Myocyte (in vitro differentiated cells): ENCODE measurements at regions not wholly inside any gene's neighbourhood (a gene's known extent, or its start where the extent isn't known, plus 50 kb on each side); places are given as distances from the start of the nearest gene placed in this dataset.

ENCODE experiments used
- DNase-seq: peaks from one replicate; pipeline ENCODE4 v3.0.0-alpha.2; 2012; ENCODE audit warnings: low read depth

DNA sequence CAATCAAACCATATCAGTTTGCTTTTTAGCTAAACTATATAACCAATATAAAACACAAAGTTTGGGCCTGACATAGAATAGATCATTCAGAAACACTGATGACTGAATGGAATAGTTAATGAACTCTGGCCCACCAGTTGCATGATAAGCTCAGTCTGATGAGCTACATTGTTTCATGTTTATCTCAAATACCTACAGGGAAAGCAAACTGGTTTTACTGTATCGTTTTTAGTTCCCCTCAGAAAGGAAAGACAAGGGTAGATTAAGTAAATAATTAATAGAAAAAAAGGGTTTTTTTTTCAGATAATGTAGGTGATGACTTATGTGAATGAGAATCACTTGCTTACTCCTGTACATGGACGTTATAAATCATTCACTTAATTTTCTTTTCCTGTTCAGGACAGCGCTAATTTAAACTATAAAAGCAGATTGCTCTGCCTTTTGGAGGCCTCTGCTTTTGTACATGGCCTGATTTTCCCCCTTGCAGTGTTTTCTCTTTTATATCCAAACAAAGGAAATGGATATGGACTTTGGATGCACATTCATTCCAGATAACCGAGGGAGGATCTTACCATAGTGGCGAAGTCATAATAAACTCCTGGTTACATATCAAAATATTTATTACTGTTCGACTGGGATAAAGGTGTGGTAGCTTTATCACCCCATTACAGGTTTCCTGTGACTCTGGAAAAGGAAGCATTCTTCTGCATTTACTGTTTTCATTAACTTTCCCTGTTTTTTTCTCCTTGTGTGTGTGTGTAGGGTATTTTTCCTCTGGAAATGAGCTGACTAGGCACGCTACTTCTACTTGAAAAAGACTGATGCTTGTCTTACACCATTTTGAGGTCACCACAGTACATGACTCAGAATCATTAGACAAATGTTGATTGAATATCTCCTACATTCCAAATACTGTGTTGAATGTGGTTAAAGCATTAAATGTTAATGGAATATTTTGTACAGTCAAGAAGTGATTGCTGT, 373.1 kb upstream of the HS3ST1 start:
- no peak for DNase-seq

DNA sequence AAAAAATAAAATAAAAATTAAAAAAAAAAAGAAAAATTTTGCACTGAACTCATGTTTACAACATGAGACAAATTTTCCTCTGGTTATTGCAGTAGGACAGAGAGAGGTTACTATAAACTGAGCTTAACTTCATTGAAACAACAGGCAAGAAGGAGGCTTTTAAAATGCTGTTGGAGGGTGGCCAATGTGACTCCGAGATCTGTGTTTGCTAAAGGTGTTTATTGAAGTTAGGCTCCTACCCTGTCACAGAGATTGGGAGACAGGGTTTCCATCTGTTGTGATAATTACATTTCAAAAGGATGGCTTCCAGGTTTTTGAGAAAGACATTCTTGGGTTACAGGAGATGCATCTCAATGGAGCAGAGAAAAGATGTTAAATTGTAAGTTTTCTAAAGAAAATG, 370.5 kb upstream of the HS3ST1 start:
- DNase-seq: no peak

DNA sequence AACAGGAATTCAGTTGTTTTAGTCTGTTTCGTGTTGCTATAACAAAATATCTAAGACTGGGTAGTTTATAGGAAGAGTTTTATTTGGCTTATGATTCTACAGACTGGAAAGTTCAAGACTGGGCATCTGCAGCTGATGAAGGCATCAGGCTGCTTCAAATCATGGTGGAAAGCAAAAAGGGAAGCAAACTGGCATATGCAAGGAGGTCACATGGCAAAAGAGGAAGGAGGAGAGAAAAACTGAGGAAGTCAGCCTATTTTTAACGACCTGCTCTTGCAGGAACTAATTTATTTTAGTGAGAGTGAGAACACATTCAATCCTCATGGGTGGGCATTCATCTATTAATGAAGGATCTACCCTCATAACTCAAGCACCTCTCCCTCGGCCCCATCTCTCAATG, 363.1 kb upstream of the HS3ST1 start:
- DNase-seq: no peak

DNA sequence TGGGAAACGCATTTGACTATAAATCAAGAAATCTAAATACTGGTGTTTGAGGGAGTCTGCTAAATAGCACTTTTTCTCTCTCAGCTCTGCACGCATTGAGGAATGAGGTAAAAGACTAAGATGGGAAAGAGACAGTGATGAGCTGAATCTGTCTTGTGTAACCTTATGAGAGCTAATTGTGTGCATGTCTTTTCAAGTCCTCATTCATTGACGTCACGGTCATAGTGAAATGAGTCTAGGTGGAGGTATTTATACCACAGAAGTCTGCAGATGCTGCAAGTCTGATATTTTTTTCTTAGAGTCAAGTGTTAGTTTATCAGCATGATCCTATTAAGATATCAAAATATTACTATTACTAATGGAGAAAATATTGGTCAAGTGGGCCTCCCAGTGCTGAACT, 361.5 kb upstream of the HS3ST1 start:
- DNase-seq: no peak

DNA sequence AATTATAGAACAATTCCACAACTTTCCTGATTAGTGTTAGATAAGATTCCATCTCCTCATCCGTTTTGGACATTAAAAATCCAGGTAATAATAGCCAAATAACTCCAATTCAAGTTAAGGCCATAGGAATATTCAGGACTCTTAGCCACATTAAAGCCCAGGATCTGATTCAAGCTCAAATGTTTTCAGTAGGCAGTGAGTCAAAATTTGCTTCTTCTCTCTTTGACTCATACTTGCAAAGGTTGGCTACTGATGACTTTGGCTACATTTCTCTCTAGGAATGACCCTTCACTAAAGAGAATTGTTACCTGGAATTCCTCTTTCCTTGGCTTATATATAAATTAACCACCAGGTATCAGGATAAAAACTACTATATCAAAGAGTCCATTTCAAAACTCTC, 354.9 kb upstream of the HS3ST1 start:
- DNase-seq: no peak

DNA sequence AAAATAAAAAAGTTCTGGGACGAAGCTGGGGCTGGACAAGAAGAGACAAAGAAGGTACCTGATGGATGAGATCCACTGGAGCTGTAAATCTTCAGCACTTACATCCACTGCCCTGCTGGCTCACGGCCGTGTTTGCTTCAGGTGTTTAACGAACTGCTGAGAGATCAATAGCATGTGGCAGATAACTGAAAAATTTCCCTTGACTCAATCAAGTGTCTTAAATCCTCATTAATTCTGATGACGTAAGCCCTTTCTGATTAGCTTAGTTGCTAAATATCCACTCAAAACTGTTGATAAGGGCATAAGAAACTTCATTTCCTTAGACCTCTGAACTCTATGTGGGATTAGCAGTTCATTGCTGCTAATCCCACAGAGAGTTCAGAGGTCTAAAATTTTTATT, 354.2 kb upstream of the HS3ST1 start:
- no peak for DNase-seq

DNA sequence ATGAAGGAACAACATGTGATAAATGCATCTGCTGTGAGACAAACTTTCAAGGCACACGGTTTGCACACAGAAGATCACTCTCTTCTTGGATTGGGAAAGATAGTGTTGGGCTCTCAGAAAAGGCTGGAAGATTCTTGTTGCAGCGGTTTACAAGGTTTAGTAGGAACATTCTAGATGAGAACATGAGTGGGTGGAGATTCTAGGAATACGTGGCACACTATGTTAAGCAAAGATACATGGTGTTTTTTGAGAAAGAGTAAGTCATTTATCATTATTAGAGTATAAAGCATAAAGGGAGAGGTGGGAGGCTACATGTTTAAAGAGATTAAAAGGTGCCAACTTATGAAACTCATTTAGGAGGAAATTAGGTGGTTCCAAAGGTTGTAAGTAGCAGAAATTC, 348.8 kb upstream of the HS3ST1 start:
- DNase-seq: no peak

DNA sequence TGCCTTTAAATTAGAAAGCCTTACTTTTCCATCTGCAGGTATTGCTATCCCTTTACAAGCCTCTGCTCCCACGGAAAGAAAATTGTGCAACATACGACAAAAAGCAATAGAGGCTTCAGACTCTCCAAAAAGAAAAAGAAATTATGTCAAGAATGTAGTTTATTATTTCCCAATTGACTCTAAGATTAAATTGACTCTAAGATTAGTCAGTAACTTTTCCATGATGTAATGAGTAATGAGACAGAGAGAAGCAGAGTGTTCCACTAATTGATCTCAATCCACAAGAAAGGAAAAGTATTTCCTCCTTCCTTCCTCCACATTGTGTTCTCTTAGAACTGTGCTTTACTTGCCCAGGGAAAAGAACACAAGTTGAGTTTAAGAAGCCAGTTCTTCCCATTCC, 345.7 kb upstream of the HS3ST1 start:
- no peak for DNase-seq

DNA sequence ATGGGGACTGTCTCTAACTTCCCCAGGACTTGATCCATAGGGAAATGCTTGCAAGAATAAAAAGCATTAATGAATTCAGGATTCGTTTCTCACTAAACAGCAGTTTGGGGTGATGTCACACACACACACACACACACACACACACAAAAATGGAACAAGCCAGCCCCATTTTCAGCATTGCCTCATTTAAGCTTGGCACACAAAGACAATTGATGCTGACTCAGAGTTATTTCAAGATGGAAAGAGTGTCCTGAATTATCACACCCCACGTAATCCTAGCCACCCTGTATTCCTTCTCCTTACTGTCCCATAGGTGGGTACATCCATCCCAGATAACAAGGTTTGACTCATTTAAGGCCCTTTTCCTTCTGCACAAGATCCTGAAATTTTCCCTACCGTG, 345.1 kb upstream of the HS3ST1 start:
- no peak for DNase-seq

DNA sequence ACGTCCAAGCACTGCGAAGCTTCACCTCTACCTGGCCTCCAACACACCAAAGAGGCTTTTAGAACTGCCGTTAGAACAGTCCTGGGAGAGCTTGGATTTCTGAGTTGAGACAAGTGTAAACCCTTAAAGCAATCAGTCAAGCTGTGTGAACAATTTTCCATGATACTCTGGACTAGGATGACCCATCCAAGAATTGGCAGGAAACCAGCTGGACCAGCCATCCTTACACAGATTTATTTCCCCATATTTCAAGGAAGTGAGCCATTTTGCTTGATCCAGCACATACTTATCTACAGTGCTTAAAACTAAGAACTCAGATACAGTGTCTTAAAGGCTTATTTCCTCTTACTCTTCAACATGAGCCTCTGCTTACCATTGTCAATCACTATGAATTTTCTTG, 340.7 kb upstream of the HS3ST1 start:
- DNase-seq: peak; percentile 40

DNA sequence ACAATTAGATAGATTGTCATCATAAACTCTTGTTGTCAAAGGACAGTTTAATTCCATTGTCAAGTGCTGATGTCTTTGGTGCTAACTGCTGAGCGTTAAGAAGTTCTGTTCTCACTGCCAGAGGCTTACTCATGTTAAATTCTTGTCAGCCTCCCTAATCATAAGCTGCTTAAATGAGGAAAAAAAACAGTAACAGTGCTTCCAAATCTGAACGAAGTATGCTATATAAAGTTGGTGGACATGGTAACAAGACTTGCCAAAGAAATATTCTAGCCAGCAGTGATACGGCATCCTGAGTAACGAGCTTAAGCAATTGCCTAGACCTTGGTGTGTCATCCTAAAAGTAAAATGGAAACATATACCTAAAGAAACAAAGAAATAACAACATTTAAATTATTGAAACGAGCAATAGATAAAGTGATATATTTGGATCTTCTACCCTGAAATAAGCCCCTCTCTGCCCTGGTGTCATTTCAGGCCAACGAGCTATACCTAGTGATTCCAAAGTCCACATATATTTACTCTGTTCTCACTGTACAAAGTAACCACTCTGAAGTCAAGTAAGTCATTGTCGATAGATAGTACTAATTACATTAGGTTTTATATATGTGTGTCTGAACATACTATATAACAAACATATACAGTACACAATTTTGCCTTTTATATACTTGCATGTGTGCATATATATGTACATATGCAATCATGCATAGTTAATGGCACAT, 339.7 kb upstream of the HS3ST1 start:
- no peak for DNase-seq

DNA sequence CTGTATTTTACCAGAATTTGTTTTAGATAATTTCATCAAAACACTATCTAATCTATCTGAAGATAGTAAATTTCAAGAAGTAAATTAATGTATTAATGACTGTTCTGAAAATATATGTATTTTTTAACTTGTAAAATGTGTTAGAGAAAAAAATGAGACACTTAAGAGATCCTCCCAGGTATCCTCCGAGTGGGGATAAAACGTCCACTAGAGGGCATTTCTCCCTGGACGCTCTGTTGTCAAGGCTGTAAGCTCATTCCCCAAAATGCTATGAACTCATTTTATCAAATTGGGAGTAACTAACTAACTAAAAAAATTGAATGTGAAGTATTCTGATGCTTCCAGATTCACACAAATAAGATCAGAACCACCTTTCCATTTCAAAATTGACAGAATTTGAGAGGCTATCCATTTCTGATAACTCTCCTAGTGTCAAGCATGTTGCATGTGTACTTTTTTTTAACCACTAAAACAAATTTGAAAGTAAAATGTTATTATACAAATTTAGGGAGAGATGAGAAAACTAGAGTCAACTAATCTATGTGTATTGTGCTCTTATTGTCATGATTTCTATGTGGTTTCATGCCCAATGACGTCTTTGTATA, 337.3 kb upstream of the HS3ST1 start:
- peak; percentile 58 for DNase-seq

DNA sequence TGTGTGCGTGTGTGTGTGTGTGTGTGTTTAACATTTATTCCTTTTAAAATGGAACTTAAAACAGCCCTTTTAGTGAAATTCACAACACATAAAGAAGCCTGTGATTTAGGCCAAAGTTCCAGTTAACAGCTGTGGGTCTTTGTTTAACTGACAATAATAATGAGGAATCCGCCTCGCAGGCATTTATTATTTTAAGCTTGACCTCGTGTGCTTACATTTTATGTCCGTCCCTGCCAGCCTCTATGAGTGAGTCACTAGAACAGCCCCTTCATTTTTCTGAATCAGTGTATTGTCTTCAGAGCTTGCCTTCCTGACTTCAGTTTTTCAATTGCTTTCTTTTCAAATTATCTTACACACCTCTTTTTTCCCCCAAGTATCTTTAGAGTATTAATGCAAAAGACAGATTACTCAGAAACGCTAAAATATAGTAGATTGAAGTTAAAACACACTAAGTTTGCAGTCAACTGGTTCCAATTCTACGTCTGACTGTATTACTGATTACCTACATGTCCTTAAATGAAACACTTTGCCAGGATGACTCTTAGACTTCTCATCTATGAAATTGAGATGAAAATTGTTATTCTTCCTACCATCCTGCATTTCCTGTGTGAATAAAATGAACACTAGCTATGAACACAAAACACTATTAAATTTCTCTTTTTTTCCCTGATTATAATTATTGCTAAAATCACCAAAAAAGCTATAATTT, 319.6 kb upstream of the HS3ST1 start:
- peak; percentile 87 for DNase-seq

DNA sequence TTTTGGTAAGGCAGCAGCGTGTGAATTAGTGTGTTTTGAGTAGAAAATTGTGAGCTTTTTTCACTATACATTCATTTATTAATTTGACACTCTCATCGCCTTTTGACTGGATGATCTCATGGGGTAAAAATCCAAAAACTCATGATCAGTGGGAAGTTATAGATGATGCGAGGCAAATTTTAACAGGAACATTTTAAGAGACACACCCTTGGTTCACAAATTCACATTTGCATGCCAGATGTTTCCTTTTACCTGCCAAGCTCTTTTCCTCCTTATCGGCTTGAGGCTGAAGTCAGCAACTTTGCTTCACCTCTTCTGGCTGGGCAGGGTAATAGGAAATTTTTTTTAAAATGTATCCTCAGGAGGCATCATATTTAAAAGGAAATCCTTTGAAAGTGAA, 318.0 kb upstream of the HS3ST1 start:
- DNase-seq: no peak

DNA sequence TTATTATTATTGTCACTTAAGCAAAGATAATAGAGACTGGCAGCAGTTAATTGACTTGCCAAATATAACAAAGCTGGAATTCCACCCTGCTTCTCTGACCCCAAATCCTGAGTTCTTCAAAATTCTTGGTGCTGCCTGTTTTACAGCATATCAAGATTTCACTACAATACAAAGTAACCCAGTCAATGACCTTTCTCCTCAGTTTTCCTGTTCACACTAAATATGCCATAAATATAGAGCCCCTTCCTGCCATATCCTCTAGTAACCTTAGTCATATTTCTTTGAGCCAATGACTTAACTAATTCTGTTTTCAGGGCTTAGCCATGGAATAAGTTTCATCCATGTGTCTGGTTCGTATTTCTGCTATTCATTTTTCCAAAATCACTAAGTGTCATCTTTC, 315.3 kb upstream of the HS3ST1 start:
- DNase-seq: no peak

DNA sequence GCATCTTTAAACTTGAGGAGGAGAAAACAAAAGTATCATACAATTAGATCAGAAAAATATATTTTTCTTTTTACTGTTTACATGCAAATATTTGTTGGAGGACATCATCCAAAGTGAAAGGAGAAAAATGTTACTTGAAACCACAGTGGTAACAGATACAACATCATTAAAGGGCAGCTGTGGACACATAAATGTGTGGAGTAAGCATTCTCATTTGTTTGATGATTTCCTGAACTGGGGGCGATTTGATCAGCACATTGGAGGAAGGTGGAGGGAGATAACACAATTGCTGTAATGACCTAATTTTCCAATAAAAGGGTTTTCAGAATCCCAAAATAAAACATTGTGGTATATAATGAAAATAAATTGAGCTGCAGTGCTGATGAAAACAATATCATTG, 314.5 kb upstream of the HS3ST1 start:
- peak; percentile 46 for DNase-seq

DNA sequence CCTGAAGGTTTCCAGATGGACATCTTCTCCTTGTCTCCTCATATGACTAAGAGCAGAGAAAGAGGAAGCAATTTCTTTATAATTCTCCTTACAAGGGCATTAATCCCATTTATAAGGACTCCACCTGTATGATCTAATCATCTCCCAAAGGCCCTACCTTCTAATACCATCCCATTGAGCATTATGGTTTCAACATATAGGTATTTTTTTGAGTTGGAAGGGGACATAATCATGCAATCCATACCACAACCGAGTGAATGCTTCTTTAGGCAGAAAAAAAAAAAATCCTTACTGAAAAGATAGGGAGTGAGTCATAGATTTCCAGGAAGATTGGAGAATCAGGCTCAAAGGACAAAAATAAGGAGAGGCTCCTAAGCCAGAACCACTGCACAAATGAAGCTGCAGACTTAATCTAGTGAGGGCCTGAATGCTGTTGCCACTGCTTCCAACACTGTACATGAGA, 312.5 kb upstream of the HS3ST1 start:
- no peak for DNase-seq

DNA sequence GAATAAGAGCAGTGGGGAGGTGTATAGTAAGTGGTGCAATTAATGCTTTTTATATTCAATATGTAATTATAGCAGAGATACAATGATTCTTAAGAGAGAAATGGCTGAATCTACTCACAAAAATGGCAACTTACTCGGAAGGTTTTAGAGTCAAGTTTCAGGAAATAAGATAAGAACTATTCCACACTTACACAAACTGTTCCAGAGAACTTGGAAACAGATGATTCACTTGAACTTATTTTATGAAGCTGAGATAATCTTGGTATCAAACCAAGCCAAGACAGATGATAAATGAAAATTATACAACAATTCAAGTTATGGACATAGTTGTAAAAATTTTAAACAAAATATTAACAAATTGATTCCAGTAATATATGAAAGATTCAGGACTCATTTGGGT, 311.3 kb upstream of the HS3ST1 start:
- DNase-seq: no peak

DNA sequence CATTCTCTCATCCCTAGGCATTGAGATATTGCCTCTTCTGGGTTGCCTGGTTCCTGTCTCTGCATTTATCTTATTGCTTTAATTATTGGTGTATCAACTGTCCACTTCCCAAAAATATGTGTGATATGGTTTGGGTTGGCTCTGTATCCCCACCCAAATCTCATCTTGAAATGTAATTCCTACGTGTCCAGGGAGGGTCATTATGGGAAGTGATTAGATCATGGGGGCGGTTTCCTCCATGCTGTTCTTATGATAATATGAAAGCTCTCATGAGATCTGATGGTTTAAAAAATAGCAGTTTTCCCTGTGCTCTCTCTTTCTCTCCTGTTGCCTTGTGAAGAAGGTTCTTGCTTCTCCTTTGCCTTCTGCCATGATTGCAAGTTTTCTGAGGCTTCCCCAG, 308.3 kb upstream of the HS3ST1 start:
- no peak for DNase-seq

DNA sequence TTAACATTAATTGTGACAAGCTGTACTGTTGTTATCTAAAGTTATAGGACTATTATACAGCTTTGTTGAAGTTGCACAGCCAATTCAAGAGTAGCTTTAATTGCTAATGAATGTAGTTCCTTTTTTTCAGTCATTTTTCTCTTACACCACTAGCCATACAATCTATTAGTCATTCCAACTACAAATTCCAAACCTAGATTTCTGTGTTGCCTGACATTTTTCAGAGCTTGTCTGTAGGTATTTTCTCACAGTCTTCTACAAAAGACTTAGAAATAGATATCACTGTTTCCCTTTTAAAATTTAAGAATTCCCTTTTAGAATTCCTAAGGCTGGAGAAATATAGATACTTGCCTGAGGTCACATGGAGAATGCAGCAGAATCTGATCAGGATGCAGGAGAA, 307.0 kb upstream of the HS3ST1 start:
- no peak for DNase-seq

DNA sequence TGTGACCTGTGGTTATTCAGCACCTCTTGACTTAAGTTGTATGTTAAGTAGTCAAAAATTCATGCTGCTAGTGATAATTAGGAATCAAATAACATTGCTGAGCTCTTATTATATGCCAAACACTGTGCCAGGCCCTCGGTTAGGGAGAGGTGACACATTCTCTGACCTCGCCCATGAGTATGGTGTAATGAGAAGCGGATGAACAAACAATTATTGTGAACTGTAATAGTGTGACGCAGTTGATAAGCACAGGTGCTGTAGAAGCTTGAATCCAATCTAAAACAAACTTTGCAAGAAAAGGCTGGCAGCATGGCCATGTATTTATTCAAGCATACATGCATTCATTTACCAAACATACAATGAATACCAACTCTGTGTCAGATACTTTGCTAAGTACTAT, 303.5 kb upstream of the HS3ST1 start:
- no peak for DNase-seq

DNA sequence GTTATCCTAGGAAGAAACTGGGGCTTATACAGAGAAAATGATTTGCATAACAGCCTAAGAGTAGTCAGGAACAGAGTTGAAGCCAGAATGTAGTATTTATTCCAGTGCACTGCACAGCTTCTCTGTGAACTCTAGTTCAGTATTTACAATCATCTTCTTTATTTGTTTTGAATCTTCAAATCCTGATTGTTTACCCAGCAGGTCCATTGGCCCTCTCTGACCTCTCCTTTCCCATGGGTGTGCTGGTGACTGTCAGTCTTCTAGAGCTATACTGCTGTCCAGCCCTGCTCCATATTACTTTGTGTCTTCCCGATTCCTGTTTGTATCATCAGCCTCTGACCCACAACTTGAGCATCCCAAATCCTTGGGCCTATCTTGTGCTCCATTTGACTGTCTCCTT, 301.9 kb upstream of the HS3ST1 start:
- no peak for DNase-seq
